Endothelial cell of umbilical vein (primary cell): ENCODE measurements at regions not wholly inside any gene's neighbourhood (a gene's known extent, or its start where the extent isn't known, plus 50 kb on each side); places are given as distances from the start of the nearest gene placed in this dataset.

Experiments
- BruUV-seq: library from RNA; stranded (reverse); fragments of 400-500 nt; replicated peaks from 2 replicates; lab custom pipeline; 2021; lab: Mats Ljungman, UMichigan
- CTCF ChIA-PET: fragments of 300-600, 350-600 bp; sonication (Branson Sonifier 250); formaldehyde crosslinking; loops from one replicate; lab custom pipeline; 2021; ENCODE audit warnings: antibody characterized with exemption, inconsistent platforms; lab: Charles Lee
- POLR2A ChIA-PET: fragments of 300-600, 350-600 bp; sonication (Branson Sonifier 250); formaldehyde crosslinking; loops from one replicate; lab custom pipeline; 2021; ENCODE audit warnings: antibody characterized with exemption, inconsistent platforms; lab: Charles Lee
- DNase-seq: peaks from one replicate; pipeline ENCODE4 v3.0.0-alpha.2; 2011; ENCODE audit warnings: low read depth, low spot score
- FAIRE-seq: peaks from 2 replicates; lab custom pipeline; 2011; peaks lifted over from hg19 to GRCh38; lab: Jason Lieb, UNC
- H2AFZ ChIP-seq: 2 replicates; pipeline ENCODE4 v1.6.0; 2012; ENCODE audit warnings: low read depth, low read length, control low read depth, inconsistent platforms
- H3K27ac ChIP-seq: 2 replicates; pipeline ENCODE4 v1.5.1; 2011; ENCODE audit warnings: low read depth, mild to moderate bottlenecking, control low read depth, low read length, moderate library complexity; ENCODE audit not compliant: insufficient read depth
- H3K27me3 ChIP-seq, 2 experiments: 2 replicates each; pipeline versions ENCODE4 v1.6.0 to v1.6.1; 2011; ENCODE audit warnings: low read length in 2 of 2, mixed read lengths in 1 of 2; ENCODE audit not compliant: control insufficient read depth in 2 of 2, insufficient read depth in 2 of 2
- H3K36me3 ChIP-seq, 2 experiments: 2 replicates in 1 of 2; 3 replicates in 1 of 2; pipeline ENCODE4 v1.5.1; 2011; ENCODE audit warnings: low read length in 2 of 2, mild to moderate bottlenecking in 1 of 2, moderate library complexity in 1 of 2; ENCODE audit not compliant: control insufficient read depth in 2 of 2, insufficient read depth in 2 of 2; ENCODE audit errors: extremely low read depth in 1 of 2
- H3K4me1 ChIP-seq: 3 replicates; pipeline ENCODE4 v1.5.1; 2011; ENCODE audit warnings: mild to moderate bottlenecking, low read length; ENCODE audit not compliant: control insufficient read depth, insufficient read depth; ENCODE audit errors: extremely low read depth
- H3K4me2 ChIP-seq: 2 replicates; pipeline ENCODE4 v1.6.1; 2011; ENCODE audit warnings: low read length, control low read depth, mixed read lengths; ENCODE audit not compliant: insufficient read depth
- H3K4me3 ChIP-seq, 3 experiments: fragments of 200-600 bp in 1 of 3; sonication (generic), shearing (Covaris generic) in 1 of 3; replicated peaks in 1 of 3; 2 replicates each; pipeline ENCODE4 v1.5.1; 2011 to 2016; ENCODE audit warnings: control low read depth in 3 of 3, low read length in 3 of 3, mild to moderate bottlenecking in 2 of 3, inconsistent platforms in 1 of 3, low read depth in 1 of 3, moderate library complexity in 1 of 3; ENCODE audit not compliant: insufficient read depth in 1 of 3
- H3K79me2 ChIP-seq: 2 replicates; pipeline ENCODE4 v1.6.0; 2012; ENCODE audit warnings: low read length, inconsistent platforms; ENCODE audit not compliant: control insufficient read depth, insufficient read depth
- H3K9ac ChIP-seq: replicated peaks from 2 replicates; pipeline ENCODE3; 2011; ENCODE audit warnings: low read length, control low read depth; ENCODE audit not compliant: insufficient read depth; ENCODE audit errors: extremely low read depth
- H3K9me1 ChIP-seq: replicated peaks from 3 replicates; pipeline ENCODE4 v1.6.0; 2011; ENCODE audit warnings: mild to moderate bottlenecking, low read length; ENCODE audit not compliant: control insufficient read depth, insufficient read depth; ENCODE audit errors: extremely low read depth
- H3K9me3 ChIP-seq: replicated peaks from 2 replicates; pipeline ENCODE4 v1.5.1; 2012; ENCODE audit warnings: low read length, inconsistent platforms; ENCODE audit not compliant: control insufficient read depth, insufficient read depth
- H4K20me1 ChIP-seq: replicated peaks from 2 replicates; pipeline ENCODE3; 2011; ENCODE audit warnings: mild to moderate bottlenecking, low read length; ENCODE audit not compliant: control insufficient read depth, insufficient read depth; ENCODE audit errors: extremely low read depth
- CTCF ChIP-seq, 2 donors: IDR thresholded peaks; 1 replicate in 1 of 2; 2 replicates in 1 of 2; pipeline ENCODE4 v1.5.1; 2011; ENCODE audit warnings: low read length in 2 of 2, mild to moderate bottlenecking in 2 of 2, moderate library complexity in 2 of 2, control low read depth in 1 of 2, inconsistent platforms in 1 of 2, low read depth in 1 of 2; ENCODE audit not compliant: insufficient read depth in 1 of 2; ENCODE audit errors: extremely low read depth in 1 of 2
- EZH2 ChIP-seq: IDR thresholded peaks from 2 replicates; pipeline ENCODE4 v1.6.1; 2012; ENCODE audit warnings: borderline replicate concordance, low read depth, mild to moderate bottlenecking, moderate library complexity, low read length, inconsistent platforms; ENCODE audit not compliant: severe bottlenecking
- FOS ChIP-seq: IDR thresholded peaks from 2 replicates; pipeline ENCODE4 v1.6.1; 2011; ENCODE audit warnings: mild to moderate bottlenecking, low read length, moderate library complexity, borderline replicate concordance; ENCODE audit not compliant: insufficient read depth
- GATA2 ChIP-seq: IDR thresholded peaks from 2 replicates; pipeline ENCODE4 v1.7.0; 2011; ENCODE audit warnings: low read depth, mild to moderate bottlenecking, moderate library complexity, mixed read lengths, low read length; ENCODE audit not compliant: insufficient read length, insufficient read depth
- JUN ChIP-seq: IDR thresholded peaks from 2 replicates; pipeline ENCODE4 v1.6.1; 2011; ENCODE audit warnings: borderline replicate concordance, low read depth; ENCODE audit not compliant: insufficient read length, insufficient read depth
- MYC ChIP-seq: IDR thresholded peaks from one replicate; pipeline ENCODE4 v1.6.1; 2011; ENCODE audit warnings: mild to moderate bottlenecking, low read depth, low read length
- POLR2A ChIP-seq: IDR thresholded peaks from 2 replicates; pipeline ENCODE4 v1.6.1; 2012; ENCODE audit warnings: low read depth, mild to moderate bottlenecking, control low read depth, low read length
- POLR2AphosphoS5 ChIP-seq: IDR thresholded peaks from 2 replicates; pipeline ENCODE4 v1.6.1; 2012; ENCODE audit warnings: low read depth, mild to moderate bottlenecking, control low read depth, low read length, moderate library complexity; ENCODE audit not compliant: insufficient read depth
- dilution Hi-C: fragments of 300-500 bp; cut with MboI; formaldehyde crosslinking; loops from one replicate; pipeline ENCODE4 v1.15.0; 2019; ENCODE audit warnings: low sequenced_read_pairs; ENCODE audit not compliant: extremely low pct_ligation_motif_present
- intact Hi-C: fragments of 100-400 bp; cut with micrococcal nuclease; formaldehyde crosslinking; loops from one replicate; pipeline ENCODE4 v1.10.0; 2022
- TF ChIP-seq, protein P1 (sequence below): IDR thresholded peaks from 2 replicates; pipeline ENCODE4 v1.6.1; 2011; ENCODE audit not compliant: insufficient read depth, insufficient read length

- Histone ChIP-seq H3K4me3 (no peak overlapping the region), H3K4me1 (no peaks in the 10 kb centered on the region), H3K79me2 (no peaks in the 10 kb centered on the region), H3K36me3 (no peaks in the 10 kb centered on the region), H3K27me3 (no peaks in the 10 kb centered on the region), H3K4me2 (no peak overlapping the region), H3K9me1 (no peaks in the 10 kb centered on the region), H3K9ac (no peak overlapping the region), H4K20me1 (no peaks in the 10 kb centered on the region), H2AFZ (no peak overlapping the region), H3K27ac (no peak overlapping the region), H3K9me3 (peaks cover 18% of the 10 kb centered on the region)
- FAIRE-seq (no peak), DNase-seq (no peak)
- no TSS peak for BruUV-seq
- ChIA-PET POLR2A (no interaction called here), CTCF (no interaction called here)
- intact Hi-C loops (no loop called here), dilution Hi-C loops (no loop called here)
- TF ChIP-seq, protein P1, sequence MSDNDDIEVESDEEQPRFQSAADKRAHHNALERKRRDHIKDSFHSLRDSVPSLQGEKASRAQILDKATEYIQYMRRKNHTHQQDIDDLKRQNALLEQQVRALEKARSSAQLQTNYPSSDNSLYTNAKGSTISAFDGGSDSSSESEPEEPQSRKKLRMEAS = no peak
- TF ChIP-seq CTCF (IDR thresholded peaks at IDR 0.05; ENCODE audit: extremely low read depth in 1 of 2, insufficient read depth in 1 of 2, low read depth in 1 of 2, low read length in 2 of 2) (no peak), POLR2A (no peak), POLR2AphosphoS5 (no peak), EZH2 (no peak), GATA2 (no peak), MYC (no peak), JUN (no peak), FOS (no peak)
Observed at GRCh38 chr20:61056627-61057442, 195.2 kb upstream of the CDH4 start.
